GM18517 (cell line): ENCODE measurements at regions not wholly inside any gene's neighbourhood (a gene's known extent, or its start where the extent isn't known, plus 50 kb on each side); places are given as distances from the start of the nearest gene placed in this dataset.
"Not testable (repeated sequence)": the region's sequence is repeated elsewhere in the genome, so short reads cannot be mapped to it uniquely, and the experiment has no call there.

Experiments used
- ATAC-seq: cut with Tn5 transposase; IDR thresholded peaks from one replicate; pipeline ENCODE4 v1.9.1; 2021; ENCODE audit warnings: mild to moderate bottlenecking, moderate library complexity; ENCODE audit not compliant: unreplicated experiment

DNA sequence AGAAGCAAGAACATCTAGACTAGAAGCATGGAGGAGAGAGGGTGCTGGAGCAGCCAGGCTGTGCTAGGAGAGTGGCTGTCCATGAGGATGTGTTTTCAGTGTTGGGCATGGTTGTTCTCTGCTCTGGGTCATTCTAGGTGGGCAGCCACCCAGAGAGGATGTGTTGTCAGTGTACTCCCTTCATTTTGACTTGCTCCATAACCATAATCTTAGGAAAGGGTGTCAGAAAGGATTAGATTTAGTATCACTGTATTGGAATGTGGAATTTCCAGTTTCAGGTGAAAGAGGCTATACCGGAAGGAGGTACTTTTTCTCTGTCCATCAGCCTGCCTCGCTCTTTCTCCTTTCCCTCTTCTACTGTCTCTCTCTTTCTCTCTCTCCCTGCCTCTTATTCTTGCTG lies 474.5 kb upstream of the PODXL start:
- ATAC-seq = no peak

DNA sequence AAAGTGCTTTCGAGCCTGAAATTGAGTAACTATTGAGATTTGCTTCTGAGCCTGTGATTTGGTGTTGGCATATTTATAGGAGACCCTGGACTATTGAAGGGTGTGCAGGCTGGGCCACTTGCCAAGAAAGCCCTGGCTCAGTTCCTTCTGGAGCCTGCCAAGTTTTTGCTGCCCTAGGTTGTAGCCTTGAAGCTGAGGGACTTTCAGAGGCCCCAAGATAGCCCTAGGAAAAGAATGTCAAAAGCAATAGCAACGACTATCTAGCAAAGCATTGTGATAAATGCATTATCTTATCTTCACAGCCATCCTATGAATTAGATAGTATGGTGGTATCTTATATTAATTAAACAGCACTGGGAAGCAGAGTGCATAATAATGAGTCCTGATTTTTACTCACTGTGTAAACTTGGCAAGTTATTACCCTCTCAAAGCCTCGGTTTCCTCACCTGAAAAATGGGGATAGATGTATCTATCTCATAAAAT lies 473.7 kb upstream of the PODXL start:
- ATAC-seq = no peak

DNA sequence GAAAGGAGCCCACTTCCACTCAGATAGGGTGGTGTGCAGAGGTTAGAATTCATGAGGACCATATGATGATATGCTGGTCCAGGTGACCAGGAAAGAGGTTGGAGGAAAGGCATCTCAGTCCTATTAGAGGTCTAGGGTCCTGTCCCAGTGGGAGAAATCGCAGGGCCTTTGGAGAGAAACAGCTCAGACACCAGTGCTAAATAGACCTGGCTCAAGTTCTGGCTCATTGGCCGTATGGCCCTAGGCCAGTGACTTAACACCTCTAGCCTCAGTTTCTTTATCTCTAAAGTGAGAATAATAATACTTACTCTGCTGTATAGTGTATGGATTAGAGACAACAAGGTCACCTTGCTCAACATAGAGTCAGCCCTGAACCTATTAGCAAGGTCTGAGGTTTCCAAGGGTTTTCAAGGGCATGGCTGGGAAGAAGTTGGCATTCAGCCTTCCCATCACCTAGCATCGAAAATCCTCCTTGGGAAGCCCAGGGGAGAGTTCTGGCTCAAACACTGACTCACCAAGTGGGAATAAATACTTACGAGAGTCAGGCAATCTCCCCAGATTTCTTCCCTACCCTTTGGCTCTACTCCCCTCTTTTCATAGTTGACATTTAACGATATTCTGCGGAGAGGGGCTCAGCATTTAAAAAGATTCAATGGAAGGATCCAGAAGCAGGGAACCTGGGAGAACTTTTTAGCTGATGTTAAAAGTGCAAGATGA lies 473.1 kb upstream of the PODXL start:
- ATAC-seq = no peak

DNA sequence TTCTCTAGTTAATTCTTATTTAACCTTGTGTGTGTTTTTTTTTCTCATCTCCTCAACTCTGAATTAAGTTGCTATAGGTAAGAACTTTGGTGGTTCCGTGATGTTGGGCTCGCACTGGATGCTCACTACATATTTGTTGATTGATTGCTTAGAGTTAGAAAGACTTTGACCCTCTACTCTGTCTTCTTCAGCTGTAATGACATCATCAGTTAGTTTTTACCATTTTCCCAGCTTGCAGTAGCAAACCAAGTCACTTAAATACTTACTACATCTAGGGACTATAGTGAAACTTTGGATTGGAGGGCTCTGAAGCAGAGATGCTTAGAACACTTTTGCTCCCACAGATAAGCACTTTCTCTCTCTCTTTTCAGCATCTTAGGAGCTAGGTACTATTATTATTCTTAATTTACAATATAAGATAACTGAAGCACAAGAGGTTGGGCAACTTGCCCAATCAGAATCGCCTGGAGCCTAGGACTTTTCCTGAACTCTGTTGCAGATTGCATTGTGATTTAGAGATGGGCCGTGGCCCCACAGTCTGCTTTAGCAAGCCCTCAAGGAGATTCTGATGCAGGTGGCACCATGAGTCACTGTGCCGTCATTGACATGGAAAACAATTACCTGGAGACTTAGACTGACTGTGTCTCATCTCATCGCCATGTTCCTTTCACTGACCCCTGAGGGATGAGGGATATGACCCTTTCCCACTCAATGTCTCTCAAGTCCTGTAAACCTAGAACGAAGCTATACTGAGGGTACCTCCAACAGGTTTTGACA lies 471.9 kb upstream of the PODXL start:
- ATAC-seq = no peak

DNA sequence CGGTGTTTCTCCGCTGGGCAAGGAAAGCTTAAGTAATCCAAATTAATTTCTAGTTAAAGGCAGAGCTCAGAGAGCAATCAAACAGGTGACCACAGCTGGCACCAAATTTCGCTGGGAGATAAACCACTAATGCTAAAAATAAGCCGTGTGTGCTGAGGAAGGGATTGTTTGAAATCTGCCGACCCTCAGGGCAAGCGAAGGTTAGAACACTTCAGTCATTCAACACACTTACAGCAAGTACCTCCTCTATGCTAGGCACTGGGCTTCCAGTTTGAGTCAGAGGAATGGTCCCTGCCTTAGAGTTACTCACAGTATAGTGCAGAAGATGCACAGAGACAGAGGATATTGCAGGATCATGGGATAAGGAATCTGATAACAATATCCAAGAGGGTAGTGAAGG lies 467.9 kb upstream of the PODXL start:
- no peak for ATAC-seq

DNA sequence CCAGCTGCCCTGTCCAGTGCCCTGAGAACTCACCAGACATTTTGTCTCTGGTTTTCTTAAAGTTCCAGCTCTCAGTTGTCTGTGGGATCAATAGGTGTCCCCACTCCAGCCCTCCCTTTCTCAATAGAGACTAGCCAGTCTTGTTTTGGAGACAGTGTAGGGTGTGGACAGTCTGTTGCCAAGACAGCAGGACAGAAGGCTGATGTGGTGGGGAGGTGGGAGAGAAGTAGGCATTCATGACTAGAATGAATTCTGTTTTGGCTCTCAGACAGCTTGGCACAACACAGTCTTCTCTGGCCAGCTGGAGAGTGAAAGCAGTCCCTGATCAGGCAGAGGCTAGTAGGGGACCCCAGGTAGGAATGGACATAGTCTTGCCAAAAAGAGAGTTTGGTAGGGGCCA lies 467.0 kb upstream of the PODXL start:
- no peak for ATAC-seq

DNA sequence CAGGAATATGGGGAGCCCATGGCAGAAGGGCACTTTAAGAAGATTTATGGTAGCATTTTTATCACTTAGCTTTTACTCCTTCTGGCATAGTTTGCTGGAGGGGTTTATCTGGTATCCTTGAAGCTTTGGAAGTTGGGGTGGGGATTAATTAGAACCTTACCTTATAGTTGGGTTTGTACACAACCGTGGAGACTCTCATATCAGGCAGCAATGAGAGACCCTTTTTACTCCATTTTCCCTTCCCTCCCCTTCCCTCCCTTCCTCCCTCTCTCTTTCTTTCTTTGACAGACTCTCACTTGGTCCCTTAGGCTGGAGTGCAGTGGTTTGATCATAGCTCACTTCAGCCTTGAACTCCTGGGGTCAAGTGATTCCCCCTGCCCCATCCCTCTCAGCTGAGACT lies 465.8 kb upstream of the PODXL start:
- no peak for ATAC-seq

DNA sequence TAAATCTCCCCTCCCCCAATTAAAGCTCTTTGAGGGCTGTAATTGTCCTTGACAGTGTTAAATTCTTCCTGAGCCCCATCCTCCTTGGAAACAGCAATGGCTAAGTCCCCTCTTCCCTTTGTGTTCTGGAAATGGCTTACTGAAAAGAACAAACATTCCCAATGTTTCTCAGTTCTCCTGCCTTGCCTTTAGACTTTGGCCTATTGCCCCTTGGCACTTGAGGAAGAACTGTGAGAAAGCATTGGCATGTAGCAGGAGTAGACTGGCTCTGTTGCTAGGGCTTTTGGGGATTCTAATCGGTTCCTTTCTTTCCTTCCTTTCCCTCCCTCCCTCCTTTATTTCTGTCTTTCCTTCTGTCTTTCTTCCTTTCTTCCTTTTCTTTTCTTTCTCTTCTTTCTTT lies 463.3 kb upstream of the PODXL start:
- no peak for ATAC-seq

DNA sequence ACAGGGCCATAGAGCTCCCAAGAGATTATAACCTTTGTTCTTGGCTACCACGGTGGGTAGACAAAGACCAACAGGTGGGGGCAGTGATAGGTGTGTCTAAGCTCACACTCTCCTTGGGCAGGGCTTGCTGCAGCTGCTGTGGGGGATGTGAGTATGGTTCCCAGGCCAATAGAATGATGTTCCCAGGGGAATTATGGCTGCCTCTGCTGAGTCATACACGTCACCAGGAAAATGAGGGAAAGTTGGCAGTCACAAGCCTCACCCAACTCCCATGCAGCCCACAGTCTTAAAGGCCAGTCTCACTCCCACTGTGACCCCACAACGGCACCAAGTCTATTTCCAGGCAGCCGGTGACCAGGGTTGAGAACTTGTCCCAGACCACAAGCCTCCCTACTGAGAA lies 453.4 kb upstream of the PODXL start:
- ATAC-seq = no peak

DNA sequence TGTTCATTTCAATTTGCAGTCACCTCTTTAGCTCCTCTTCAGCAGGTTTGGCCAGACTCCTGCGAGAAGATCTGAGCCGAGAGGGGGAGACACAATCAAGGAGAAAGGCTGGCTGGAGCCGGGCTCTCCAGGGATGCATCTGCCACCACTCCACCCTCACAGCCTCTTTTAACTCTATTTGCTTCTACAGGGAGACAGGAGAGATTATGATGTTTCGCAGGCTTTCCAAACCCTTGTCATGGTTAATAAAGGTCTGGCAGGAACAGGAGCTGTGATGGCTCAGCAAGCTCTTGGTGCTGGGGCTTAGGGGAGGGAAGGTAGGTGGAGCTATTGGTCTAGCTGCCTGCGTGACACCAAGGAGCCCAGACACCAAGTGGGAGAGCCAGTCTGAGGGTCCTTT lies 448.1 kb upstream of the PODXL start:
- ATAC-seq = no peak

DNA sequence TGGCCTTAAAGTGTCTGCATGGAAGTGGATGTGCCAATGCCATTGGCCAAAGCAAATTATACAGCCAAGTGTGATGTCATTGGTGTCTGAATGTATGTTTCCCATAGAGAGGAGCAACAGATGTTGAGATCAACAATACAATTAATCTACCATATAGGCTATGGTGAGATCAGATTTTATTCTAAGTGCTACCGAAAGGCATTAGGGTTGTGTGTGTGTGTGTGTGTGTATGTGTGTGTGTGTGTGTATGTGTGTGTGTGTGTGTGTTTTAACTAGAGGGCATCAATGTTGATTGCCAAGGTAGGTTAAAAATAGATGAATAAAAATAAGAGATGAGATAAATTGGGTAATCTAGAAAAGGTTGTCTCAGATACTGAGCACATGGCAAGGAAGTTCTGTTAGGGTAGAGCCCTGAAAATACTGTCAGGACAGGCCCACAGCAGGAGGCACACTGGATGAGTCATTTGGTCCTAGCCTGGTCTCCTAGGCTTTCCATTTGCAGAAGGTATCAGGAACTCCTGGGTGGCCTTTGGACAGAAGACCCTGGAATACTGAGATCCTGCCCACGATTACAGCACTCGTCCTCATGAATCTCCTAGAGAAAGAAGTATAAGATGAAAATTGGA lies 446.0 kb upstream of the PODXL start:
- no peak for ATAC-seq

DNA sequence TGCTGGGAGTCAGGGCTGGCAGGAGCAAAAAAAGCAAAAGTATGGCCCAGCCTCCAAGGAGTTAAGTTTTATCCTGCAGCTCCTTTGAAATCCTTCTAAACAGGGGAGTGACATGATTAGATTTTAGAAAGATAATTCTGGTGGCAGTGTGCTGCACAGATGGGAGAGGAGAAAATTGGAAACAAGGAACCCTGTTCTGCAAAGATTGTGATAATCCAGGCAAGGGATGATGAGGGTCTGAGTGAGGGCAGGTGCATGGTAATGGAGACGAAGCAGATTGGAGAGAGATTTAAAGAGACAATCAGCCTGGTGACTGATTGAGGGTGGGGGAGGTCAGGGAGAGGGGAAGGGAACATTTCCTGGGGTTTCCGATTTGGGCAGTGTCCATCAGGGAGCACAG lies 444.7 kb upstream of the PODXL start:
- ATAC-seq = no peak

DNA sequence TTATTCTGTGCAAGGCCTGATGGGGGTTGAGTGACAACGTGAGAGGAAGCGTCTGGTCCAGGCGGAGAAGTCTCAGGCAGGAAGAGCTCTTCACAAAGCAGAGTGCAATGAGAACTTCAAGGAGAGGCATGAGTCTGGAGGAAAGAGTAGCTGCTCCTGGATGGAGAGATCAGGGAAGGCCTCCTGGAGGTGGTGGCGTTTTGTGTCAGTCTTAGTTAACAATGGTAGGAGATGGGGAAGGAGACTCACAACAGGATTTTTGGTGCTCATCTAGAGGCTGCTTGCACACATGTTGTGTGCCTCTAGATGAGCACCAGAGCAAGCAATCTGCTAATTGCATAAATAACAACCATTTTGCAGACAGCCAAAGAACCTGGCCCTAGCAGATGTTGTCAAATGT lies 442.8 kb upstream of the PODXL start:
- ATAC-seq = no peak

DNA sequence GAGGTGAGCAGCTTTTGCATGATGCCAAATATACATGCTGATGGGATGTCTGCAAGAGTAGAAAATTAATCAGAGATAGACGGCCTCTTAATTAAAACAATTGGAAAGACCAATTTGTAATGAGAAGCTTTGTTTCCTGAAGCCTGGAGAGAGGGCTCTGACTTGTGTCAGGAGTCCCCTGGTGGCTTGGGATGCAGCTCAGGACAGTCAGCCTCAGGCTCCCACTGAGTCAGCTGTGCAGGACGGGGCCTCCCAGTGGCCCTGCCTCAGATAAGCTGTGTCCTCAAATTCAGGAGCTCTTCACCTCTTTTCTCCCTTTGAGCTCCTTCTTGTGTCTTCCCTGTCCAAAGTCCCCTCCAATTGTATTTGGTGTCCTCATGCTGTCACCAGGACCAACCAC lies 438.9 kb upstream of the PODXL start:
- no peak for ATAC-seq

DNA sequence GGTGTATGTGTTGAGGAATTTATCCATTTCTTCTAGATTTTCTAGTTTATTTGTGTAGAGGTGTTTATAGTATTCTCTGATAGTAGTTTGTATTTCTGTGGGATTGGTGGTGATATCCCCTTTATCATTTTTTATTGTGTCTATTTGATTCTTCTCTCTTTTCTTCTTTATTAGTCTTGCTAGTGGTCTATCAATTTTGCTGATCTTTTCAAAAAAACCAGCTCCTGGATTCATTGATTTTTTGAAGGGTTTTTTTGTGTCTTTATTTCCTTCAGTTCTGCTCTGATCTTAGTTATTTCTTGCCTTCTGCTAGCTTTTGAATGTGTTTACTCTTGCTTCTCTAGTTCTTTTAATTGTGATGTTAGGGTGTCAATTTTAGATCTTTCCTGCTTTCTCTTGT lies 424.6 kb upstream of the PODXL start:
- not testable (repeated sequence) for ATAC-seq

DNA sequence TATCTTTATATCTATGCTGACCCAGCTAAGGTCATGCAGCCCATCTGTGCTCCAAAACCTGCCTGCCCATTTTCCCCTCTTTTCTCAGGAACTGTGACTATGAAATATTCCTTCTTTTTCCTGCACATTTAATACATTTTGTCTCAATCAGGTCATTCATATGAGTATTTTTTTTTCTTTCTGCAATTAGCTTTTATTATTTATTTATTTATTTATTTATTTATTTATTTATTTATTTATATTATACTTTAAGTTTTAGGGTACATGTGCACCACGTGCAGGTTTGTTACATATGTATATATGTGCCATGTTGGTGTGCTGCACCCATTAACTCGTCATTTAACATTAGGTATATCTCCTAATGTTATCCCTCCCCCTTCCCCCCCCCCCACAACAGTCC lies 421.7 kb upstream of the PODXL start:
- ATAC-seq = not testable (repeated sequence)

DNA sequence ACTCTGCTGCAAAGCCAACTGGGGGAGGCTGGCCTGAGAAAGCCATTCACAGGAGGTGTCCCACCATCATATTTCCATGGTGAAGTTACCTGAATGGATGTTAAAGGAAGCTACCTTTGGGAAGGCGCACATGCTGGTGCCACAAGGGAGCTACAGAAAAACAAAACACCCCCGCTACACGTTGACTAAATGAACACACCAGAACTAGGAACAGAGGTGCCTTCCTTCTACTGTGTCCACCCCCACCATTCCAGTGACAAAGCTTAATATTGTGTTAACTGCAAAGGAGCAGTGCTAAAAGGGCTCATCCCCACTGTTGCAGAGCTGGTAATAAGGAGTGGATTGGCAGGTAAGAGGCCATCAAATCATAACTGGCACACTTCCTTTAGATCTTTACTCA lies 420.0 kb upstream of the PODXL start:
- ATAC-seq = no peak

DNA sequence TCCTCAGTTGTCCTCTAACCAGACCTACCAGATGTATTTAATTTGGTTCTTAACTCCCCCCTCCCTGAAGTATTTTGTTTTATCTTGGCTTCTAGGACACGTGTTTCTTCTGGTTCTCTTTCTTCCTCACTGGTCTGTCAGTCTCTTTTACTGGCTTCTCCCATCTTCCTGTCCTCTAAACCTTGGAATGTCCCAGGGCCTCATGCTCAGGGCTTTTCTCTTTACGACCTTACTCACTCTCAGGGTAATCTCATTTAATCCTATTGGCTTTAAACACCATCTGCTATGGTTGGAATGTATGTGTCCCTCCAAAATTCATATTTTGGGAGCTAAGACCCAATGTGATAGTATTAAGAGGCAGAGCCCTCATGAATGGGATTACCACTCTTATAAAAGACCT lies 418.2 kb upstream of the PODXL start:
- no peak for ATAC-seq

DNA sequence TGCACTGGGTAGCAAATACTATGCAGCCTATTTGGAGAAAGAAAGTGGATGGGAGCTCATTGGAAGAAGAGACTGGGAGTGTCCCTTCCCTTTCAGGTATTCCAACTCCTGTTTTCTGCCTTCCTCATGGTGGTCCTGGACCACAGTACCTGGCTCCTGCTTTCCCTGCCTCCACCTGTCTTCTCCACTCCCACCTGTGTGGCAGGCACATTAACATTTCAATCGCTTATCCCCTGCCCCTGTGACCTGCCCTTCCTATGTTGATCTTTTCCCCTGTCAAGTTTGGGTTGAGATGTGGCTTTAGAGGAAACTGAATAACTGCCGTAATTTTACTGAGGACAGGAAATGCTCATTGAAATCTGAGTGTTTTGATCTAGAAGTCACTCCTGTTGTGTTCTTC lies 415.8 kb upstream of the PODXL start:
- ATAC-seq = no peak

DNA sequence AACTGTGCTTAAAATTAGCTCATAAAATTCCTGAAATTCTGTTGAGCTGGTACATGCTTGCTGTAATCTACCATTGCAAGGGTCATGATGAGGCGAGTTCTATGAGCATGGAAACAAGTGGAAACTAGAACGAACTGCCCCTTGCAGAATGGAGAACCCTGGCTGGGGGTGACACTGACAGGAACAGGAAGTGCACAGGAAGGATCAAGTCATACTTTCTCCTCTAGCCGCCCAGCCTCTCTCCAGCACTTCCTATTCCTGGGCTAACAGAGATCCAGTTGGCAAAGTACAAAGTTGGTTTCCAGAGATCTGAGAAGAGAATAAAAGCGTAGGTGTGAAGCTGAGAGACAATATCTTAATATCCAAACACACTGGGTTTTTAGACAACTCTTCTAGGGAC lies 414.2 kb upstream of the PODXL start:
- ATAC-seq = no peak

DNA sequence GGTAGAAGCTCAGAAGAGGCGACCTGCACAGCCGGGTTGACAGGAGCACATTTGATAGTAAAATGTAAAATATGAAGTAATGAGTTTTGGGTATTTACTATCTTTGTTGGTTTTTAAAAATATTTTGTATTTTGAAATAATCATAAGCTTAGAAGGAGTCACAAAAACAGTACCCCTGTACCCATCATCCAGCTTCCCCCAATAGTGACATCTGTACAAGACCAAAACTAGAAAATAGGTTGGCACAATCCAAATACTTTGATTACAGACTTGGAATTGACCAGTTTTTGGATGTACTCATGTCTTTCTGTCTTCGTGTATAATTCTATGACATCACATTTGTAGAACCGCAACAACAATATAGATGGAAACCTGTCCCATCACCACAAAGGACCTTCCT lies 413.1 kb upstream of the PODXL start:
- ATAC-seq = no peak

DNA sequence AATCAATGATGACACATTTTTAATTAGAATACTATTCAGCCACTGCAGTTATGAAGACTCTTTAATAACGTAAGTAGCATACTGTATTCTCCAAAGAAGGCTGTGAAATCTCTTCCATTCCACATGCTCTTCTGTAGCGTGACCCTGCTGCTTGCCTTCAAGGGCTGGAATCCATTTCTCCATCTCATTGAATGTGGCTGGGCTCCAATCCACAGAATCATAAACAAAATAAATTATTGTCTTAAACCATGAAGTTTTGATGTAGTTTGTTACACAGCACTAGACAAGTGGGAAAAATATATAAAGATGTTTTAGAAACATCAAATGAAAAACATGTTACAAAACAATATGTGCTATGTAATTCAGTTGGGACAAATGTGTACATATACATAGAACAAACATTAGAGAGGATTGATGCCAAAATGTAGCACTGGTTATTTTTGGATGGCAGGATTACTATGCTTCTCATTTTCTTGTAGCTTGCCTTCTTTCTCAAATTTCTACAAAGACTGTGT lies 410.8 kb upstream of the PODXL start:
- no peak for ATAC-seq
